ENCODE measurements at regions not wholly inside any gene's neighbourhood (a gene's known extent, or its start where the extent isn't known, plus 50 kb on each side); places are given as distances from the start of the nearest gene placed in this dataset.

DNA sequence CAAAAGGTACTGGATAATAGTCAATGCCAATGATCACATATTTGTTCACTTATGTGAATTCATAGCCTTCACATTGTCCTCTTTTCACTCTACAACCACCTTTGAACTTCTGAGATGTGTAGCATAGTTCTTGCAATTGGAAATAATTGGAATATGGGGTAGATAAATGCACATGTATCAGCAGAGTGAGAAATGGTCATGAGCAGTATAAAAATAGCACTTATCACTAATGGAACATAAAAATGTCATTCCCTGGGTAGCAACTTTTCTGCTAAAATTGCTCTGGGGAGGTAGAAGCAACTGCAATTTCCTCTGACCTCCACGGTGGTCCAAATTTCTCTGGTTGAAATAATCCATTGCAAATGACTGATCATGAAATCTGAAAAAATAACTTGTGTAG is 1785.7 kb upstream of the FLRT2 start:
- ChIA-PET POLR2A (no interaction called here), CTCF (no interaction called here)
- no peaks in the 10 kb centered on the region for H3K4me1 ChIP-seq (ENCODE audit: control insufficient read depth, insufficient read depth, low read length)
- no peak overlapping the region for H3K27ac ChIP-seq (ENCODE audit: low read length)
- in situ Hi-C loops (cut with HindIII; ENCODE audit: low pct_unique_long_range_greater_than_20kb, low sequenced_read_pairs): no loop called here
- BruUV-seq (replicated peaks): no TSS peak
- no peaks in the 10 kb centered on the region for H3K27me3 ChIP-seq (ENCODE audit: control insufficient read depth, insufficient read depth, low read length)
- intact Hi-C loops (cut with micrococcal nuclease; ENCODE audit: unreplicated experiment): no loop called here
- no peak overlapping the region for H3K4me3 ChIP-seq (ENCODE audit: low read depth in 2 of 2, low read length in 2 of 2)
- DNase-seq (ENCODE audit: low read depth, low spot score): no peak
- H3K9me3 ChIP-seq (ENCODE audit: control insufficient read depth, insufficient read depth, low read depth, low read length): no peaks in the 10 kb centered on the region
- H3K36me3 ChIP-seq (ENCODE audit: control insufficient read depth, insufficient read depth, low read length): no peaks in the 10 kb centered on the region
- TF ChIP-seq TCF7L2 (IDR thresholded peaks at IDR 0.05; ENCODE audit: low read depth, low read length): no peak
- TF ChIP-seq, protein P1, sequence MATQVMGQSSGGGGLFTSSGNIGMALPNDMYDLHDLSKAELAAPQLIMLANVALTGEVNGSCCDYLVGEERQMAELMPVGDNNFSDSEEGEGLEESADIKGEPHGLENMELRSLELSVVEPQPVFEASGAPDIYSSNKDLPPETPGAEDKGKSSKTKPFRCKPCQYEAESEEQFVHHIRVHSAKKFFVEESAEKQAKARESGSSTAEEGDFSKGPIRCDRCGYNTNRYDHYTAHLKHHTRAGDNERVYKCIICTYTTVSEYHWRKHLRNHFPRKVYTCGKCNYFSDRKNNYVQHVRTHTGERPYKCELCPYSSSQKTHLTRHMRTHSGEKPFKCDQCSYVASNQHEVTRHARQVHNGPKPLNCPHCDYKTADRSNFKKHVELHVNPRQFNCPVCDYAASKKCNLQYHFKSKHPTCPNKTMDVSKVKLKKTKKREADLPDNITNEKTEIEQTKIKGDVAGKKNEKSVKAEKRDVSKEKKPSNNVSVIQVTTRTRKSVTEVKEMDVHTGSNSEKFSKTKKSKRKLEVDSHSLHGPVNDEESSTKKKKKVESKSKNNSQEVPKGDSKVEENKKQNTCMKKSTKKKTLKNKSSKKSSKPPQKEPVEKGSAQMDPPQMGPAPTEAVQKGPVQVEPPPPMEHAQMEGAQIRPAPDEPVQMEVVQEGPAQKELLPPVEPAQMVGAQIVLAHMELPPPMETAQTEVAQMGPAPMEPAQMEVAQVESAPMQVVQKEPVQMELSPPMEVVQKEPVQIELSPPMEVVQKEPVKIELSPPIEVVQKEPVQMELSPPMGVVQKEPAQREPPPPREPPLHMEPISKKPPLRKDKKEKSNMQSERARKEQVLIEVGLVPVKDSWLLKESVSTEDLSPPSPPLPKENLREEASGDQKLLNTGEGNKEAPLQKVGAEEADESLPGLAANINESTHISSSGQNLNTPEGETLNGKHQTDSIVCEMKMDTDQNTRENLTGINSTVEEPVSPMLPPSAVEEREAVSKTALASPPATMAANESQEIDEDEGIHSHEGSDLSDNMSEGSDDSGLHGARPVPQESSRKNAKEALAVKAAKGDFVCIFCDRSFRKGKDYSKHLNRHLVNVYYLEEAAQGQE (IDR thresholded peaks at IDR 0.05; ENCODE audit: insufficient read depth in 1 of 2, low read depth in 2 of 2, low read length in 1 of 2): no peak
- TF ChIP-seq SIN3A (IDR thresholded peaks at IDR 0.05; ENCODE audit: borderline replicate concordance, insufficient read depth, low read depth, low read length): no peak
- no peak for TF ChIP-seq POLR2AphosphoS5 (IDR thresholded peaks at IDR 0.05; ENCODE audit: low read depth, low read length)
- TF ChIP-seq, protein P2, sequence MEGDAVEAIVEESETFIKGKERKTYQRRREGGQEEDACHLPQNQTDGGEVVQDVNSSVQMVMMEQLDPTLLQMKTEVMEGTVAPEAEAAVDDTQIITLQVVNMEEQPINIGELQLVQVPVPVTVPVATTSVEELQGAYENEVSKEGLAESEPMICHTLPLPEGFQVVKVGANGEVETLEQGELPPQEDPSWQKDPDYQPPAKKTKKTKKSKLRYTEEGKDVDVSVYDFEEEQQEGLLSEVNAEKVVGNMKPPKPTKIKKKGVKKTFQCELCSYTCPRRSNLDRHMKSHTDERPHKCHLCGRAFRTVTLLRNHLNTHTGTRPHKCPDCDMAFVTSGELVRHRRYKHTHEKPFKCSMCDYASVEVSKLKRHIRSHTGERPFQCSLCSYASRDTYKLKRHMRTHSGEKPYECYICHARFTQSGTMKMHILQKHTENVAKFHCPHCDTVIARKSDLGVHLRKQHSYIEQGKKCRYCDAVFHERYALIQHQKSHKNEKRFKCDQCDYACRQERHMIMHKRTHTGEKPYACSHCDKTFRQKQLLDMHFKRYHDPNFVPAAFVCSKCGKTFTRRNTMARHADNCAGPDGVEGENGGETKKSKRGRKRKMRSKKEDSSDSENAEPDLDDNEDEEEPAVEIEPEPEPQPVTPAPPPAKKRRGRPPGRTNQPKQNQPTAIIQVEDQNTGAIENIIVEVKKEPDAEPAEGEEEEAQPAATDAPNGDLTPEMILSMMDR (IDR thresholded peaks at IDR 0.05): no peak
- no peak for ATAC-seq

DNA sequence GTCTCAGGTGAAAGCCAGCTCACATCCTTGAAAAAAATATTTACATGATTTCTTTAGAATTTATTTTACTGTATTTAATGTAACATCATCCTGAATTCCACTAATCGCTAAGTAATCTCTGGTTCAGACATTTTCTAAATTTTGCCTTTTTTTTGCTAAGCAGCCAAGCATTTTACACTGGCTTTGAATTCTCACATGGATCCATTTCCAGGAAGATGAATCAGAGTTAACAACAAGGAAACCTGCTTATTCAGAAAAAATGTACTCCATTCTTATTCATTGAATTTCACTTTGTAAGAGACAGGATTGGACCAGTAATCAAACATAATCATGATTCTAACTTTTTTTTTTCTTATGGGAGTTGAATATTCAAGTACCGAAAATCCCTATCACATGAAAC is 1785.1 kb upstream of the FLRT2 start:
- Histone ChIP-seq H3K36me3 (ENCODE audit: control insufficient read depth, insufficient read depth, low read length) (no peaks in the 10 kb centered on the region), H3K27me3 (ENCODE audit: control insufficient read depth, insufficient read depth, low read length) (no peaks in the 10 kb centered on the region), H3K4me1 (ENCODE audit: control insufficient read depth, insufficient read depth, low read length) (no peaks in the 10 kb centered on the region), H3K27ac (ENCODE audit: low read length) (no peak overlapping the region), H3K9me3 (ENCODE audit: control insufficient read depth, insufficient read depth, low read depth, low read length) (no peaks in the 10 kb centered on the region), H3K4me3 (ENCODE audit: low read depth in 2 of 2, low read length in 2 of 2) (no peak overlapping the region)
- ATAC-seq: no peak
- DNase-seq (ENCODE audit: low read depth, low spot score): no peak
- no TSS peak for BruUV-seq (replicated peaks)
- ChIA-PET CTCF (no interaction called here), POLR2A (no interaction called here)
- TF ChIP-seq SIN3A (IDR thresholded peaks at IDR 0.05; ENCODE audit: borderline replicate concordance, insufficient read depth, low read depth, low read length) (no peak), POLR2AphosphoS5 (IDR thresholded peaks at IDR 0.05; ENCODE audit: low read depth, low read length) (no peak), TCF7L2 (IDR thresholded peaks at IDR 0.05; ENCODE audit: low read depth, low read length) (no peak)
- TF ChIP-seq, protein P2 (IDR thresholded peaks at IDR 0.05): no peak
- intact Hi-C loops (cut with micrococcal nuclease; ENCODE audit: unreplicated experiment): no loop called here
- in situ Hi-C loops (cut with HindIII; ENCODE audit: low pct_unique_long_range_greater_than_20kb, low sequenced_read_pairs): no loop called here
